ENCODE measurements at regions not wholly inside any gene's neighbourhood (a gene's known extent, or its start where the extent isn't known, plus 50 kb on each side); places are given as distances from the start of the nearest gene placed in this dataset.

GRCh38 chr4:114082348-114082747 is 102.9 kb upstream of the ARSJ start:
- no peak overlapping the region for H3K4me3 ChIP-seq (ENCODE audit: control insufficient read depth, low read depth, low read length)
- no peak for DNase-seq (ENCODE audit: low read depth)
- TF ChIP-seq, protein P1, sequence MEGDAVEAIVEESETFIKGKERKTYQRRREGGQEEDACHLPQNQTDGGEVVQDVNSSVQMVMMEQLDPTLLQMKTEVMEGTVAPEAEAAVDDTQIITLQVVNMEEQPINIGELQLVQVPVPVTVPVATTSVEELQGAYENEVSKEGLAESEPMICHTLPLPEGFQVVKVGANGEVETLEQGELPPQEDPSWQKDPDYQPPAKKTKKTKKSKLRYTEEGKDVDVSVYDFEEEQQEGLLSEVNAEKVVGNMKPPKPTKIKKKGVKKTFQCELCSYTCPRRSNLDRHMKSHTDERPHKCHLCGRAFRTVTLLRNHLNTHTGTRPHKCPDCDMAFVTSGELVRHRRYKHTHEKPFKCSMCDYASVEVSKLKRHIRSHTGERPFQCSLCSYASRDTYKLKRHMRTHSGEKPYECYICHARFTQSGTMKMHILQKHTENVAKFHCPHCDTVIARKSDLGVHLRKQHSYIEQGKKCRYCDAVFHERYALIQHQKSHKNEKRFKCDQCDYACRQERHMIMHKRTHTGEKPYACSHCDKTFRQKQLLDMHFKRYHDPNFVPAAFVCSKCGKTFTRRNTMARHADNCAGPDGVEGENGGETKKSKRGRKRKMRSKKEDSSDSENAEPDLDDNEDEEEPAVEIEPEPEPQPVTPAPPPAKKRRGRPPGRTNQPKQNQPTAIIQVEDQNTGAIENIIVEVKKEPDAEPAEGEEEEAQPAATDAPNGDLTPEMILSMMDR (IDR thresholded peaks at IDR 0.05; ENCODE audit: control insufficient read depth, insufficient read depth, low read depth, low read length, missing control alignments): no peak

GRCh38 chr4:114085611-114086345 is 106.3 kb upstream of the ARSJ start:
- no peak for DNase-seq (ENCODE audit: low read depth)
- H3K4me3 ChIP-seq (ENCODE audit: control insufficient read depth, low read depth, low read length): no peak overlapping the region
- TF ChIP-seq, protein P1 (IDR thresholded peaks at IDR 0.05; ENCODE audit: control insufficient read depth, insufficient read depth, low read depth, low read length, missing control alignments): no peak

DNA sequence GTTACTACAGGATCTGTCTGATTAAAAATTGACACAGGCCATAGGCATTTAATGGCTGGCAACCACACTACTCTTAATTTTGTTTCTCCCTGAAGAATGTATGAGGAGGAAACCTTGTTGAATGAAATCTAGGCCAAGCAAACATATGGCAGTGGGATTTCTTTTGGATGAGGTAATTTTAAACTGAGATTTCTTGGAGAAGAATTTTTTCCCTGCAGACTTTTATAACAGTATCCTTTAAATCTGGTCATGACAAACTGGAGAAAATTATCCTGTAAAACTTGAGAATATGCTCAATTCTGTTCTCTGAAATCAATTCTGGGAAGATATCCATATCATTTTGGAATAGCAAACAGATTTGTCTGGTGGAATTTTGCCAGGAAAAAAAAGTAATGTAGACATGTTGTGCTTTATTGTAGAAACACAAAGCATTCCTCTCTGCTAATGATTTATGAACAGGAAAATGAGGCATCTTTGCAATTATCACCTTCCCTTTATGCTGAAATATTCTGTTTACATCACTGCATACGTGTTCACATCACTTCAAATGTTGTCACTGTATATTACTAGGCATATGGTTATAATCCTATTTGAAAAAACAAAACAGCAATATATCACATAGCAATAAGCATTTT is 108.3 kb upstream of the ARSJ start:
- peak; percentile 53 for DNase-seq (ENCODE audit: low read depth)
- no peak overlapping the region for H3K4me3 ChIP-seq (ENCODE audit: control insufficient read depth, low read depth, low read length)
- TF ChIP-seq, protein P1 (IDR thresholded peaks at IDR 0.05; ENCODE audit: control insufficient read depth, insufficient read depth, low read depth, low read length, missing control alignments): no peak

GRCh38 chr4:114088481-114088880 is 109.0 kb upstream of the ARSJ start:
- DNase-seq (ENCODE audit: low read depth): no peak
- H3K4me3 ChIP-seq (ENCODE audit: control insufficient read depth, low read depth, low read length): no peak overlapping the region
- TF ChIP-seq, protein P1 (IDR thresholded peaks at IDR 0.05; ENCODE audit: control insufficient read depth, insufficient read depth, low read depth, low read length, missing control alignments): no peak

DNA sequence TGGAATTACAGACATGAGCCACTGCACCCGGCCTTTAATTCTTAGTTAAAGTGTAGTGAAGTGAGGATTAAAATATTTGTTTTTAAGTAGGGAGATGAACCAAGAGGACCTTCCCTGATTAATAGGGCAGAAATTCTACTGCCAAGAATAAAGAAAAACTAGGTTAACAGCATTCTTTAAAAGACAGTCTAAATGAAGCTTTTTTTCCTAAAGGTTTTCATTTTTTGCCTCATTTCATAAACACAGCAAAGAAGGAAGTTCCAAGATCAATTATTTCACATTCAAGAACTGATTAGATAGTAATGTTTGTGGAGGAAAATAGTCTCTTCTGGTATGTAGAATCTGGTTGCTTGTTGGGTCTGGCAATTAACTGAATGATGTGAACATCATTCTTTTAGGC is 112.1 kb upstream of the ARSJ start:
- no peak for DNase-seq (ENCODE audit: low read depth)
- no peak overlapping the region for H3K4me3 ChIP-seq (ENCODE audit: control insufficient read depth, low read depth, low read length)
- TF ChIP-seq, protein P1 (IDR thresholded peaks at IDR 0.05; ENCODE audit: control insufficient read depth, insufficient read depth, low read depth, low read length, missing control alignments): no peak

GRCh38 chr4:114093221-114093715 is 113.8 kb upstream of the ARSJ start:
- no peak overlapping the region for H3K4me3 ChIP-seq (ENCODE audit: control insufficient read depth, low read depth, low read length)
- DNase-seq (ENCODE audit: low read depth): no peak
- TF ChIP-seq, protein P1 (IDR thresholded peaks at IDR 0.05; ENCODE audit: control insufficient read depth, insufficient read depth, low read depth, low read length, missing control alignments): no peak

Measured in AG09309 (cell line).